ENCODE measurements at regions not wholly inside any gene's neighbourhood (a gene's known extent, or its start where the extent isn't known, plus 50 kb on each side); places are given as distances from the start of the nearest gene placed in this dataset.
"Not testable (repeated sequence)": the region's sequence is repeated elsewhere in the genome, so short reads cannot be mapped to it uniquely, and the experiment has no call there.

DNA sequence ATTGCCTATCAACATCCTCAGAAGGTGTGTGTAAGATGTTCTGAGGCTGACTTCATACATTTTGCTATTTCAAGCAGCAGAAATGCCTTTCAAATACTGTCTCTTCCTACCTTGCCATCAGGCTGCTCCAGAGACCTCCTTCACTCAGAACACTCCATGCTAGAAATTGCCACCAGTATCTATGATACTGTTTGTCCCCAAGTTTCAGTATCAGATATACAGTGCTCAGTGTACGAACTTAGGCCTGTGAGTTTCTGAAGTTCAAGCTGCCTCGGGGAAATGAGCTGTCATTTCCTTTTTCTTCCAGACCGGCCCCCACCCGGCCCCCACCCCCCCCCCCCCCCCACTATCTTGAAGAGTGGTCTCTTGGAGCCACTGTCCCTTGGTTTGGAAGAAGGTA is 373.4 kb upstream of the CHRM2 start:
- Histone ChIP-seq H3K27me3 (ENCODE audit: low read depth, low read length) (no peaks in the 10 kb centered on the region), H3K27ac (ENCODE audit: low read length) (no peak overlapping the region), H3K4me1 (ENCODE audit: control insufficient read depth in 1 of 2, insufficient read depth in 2 of 2, low read length in 2 of 2) (no peaks in the 10 kb centered on the region), H3K9me3 (ENCODE audit: control insufficient read depth in 1 of 2, low read length in 2 of 2) (no peaks in the 10 kb centered on the region), H3K4me3 (ENCODE audit: low read depth in 1 of 2, low read length in 2 of 2) (no peak overlapping the region), H3K36me3 (ENCODE audit: control insufficient read depth in 1 of 2, insufficient read depth in 2 of 2, low read length in 2 of 2) (no peaks in the 10 kb centered on the region)

DNA sequence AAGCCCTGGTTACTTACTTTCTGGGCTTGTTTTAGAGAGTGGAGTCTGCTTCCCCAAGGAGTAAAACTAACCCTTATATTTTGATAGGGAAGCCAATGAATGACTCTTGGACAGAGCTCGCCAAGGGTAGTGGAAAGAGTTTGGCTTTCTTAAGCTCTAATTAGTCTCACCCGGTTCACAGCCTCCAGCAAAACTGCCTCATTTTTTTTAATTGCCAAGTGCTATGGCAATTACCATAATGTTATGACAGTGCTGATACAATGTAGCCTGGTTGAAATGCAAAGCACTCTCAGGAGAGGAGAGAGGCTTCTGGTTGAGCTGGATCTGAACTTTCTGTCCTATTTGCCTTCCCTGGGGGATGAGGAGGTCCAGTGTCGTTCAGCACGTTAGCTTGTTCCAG is 376.1 kb upstream of the CHRM2 start:
- Histone ChIP-seq H3K4me3 (ENCODE audit: low read depth in 1 of 2, low read length in 2 of 2) (no peak overlapping the region), H3K9me3 (ENCODE audit: control insufficient read depth in 1 of 2, low read length in 2 of 2) (no peaks in the 10 kb centered on the region), H3K27me3 (ENCODE audit: low read depth, low read length) (no peaks in the 10 kb centered on the region), H3K27ac (ENCODE audit: low read length) (no peak overlapping the region), H3K36me3 (ENCODE audit: control insufficient read depth in 1 of 2, insufficient read depth in 2 of 2, low read length in 2 of 2) (no peaks in the 10 kb centered on the region), H3K4me1 (ENCODE audit: control insufficient read depth in 1 of 2, insufficient read depth in 2 of 2, low read length in 2 of 2) (no peaks in the 10 kb centered on the region)

DNA sequence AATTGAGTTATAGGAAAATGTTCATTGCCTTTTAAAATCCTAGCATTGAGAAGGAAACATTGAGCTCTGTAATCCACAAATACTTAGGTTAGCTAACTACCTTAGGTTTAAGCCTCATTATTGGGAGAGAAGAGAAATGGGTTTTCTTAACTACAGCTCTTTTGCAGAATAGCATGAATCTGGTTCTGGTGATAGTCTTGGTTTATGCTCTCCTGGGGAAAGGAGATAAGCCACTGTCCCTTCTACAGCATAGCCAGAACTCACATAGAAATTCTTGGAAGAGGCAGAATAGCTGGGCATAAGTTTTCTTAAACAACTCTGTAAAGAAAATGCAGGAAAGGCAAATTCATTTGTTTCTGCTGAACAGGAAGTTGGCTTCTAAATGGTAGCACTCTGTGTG is 378.6 kb upstream of the CHRM2 start:
- no peaks in the 10 kb centered on the region for H3K36me3 ChIP-seq (ENCODE audit: control insufficient read depth in 1 of 2, insufficient read depth in 2 of 2, low read length in 2 of 2)

DNA sequence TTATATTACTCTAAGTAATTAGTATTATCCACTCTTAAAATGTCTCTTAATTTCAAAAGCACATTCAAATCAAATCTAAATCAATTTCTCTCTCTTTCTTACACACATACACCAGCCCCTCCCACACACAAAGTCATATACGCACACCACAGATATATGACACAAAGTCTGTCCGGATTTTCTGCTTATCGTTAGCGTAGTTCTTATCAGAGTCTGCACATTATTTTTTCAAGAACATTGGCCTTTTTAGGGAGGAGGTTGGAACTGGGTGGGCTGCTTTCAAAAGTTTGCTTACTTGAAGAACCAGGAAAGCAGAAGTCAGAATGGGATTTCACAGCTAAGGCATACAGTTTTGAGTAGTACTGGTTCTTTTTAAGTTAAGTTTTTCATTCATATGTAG is 387.6 kb upstream of the CHRM2 start:
- Histone ChIP-seq H3K36me3 (ENCODE audit: control insufficient read depth in 1 of 2, insufficient read depth in 2 of 2, low read length in 2 of 2) (no peaks in the 10 kb centered on the region), H3K27ac (ENCODE audit: low read length) (no peak overlapping the region), H3K4me3 (ENCODE audit: low read depth in 1 of 2, low read length in 2 of 2) (no peak overlapping the region), H3K27me3 (ENCODE audit: low read depth, low read length) (no peaks in the 10 kb centered on the region), H3K9me3 (ENCODE audit: control insufficient read depth in 1 of 2, low read length in 2 of 2) (no peaks in the 10 kb centered on the region), H3K4me1 (ENCODE audit: control insufficient read depth in 1 of 2, insufficient read depth in 2 of 2, low read length in 2 of 2) (no peaks in the 10 kb centered on the region)

More for the DNA sequence above, 378.6 kb upstream of the CHRM2 start:
- Histone ChIP-seq H3K27me3 (ENCODE audit: low read depth, low read length) (no peaks in the 10 kb centered on the region), H3K9me3 (ENCODE audit: control insufficient read depth in 1 of 2, low read length in 2 of 2) (no peaks in the 10 kb centered on the region), H3K4me3 (ENCODE audit: low read depth in 1 of 2, low read length in 2 of 2) (no peak overlapping the region), H3K27ac (ENCODE audit: low read length) (no peak overlapping the region), H3K4me1 (ENCODE audit: control insufficient read depth in 1 of 2, insufficient read depth in 2 of 2, low read length in 2 of 2) (no peaks in the 10 kb centered on the region)

DNA sequence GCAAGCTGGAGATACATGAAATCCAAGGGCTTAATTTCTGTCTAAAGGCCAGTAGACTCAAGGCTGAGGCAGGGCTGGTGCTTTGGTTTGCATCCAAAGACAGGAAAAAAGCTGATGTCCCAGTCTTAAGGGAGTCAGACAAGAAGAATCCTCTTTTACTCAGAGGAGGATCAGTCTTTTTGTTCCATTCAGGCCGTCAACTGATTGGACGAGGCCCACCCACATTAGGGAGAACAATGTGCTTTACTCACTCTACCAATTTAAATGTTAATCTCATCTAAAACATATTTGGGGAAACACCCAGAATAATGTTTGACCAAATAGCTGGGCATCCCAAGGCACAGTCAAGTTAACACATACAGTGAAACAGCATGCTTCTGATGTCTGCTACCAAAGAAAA is 388.5 kb upstream of the CHRM2 start:
- Histone ChIP-seq H3K4me3 (ENCODE audit: low read depth in 1 of 2, low read length in 2 of 2) (no peak overlapping the region), H3K27ac (ENCODE audit: low read length) (no peak overlapping the region), H3K4me1 (ENCODE audit: control insufficient read depth in 1 of 2, insufficient read depth in 2 of 2, low read length in 2 of 2) (no peaks in the 10 kb centered on the region), H3K36me3 (ENCODE audit: control insufficient read depth in 1 of 2, insufficient read depth in 2 of 2, low read length in 2 of 2) (no peaks in the 10 kb centered on the region), H3K27me3 (ENCODE audit: low read depth, low read length) (no peaks in the 10 kb centered on the region), H3K9me3 (ENCODE audit: control insufficient read depth in 1 of 2, low read length in 2 of 2) (no peaks in the 10 kb centered on the region)

DNA sequence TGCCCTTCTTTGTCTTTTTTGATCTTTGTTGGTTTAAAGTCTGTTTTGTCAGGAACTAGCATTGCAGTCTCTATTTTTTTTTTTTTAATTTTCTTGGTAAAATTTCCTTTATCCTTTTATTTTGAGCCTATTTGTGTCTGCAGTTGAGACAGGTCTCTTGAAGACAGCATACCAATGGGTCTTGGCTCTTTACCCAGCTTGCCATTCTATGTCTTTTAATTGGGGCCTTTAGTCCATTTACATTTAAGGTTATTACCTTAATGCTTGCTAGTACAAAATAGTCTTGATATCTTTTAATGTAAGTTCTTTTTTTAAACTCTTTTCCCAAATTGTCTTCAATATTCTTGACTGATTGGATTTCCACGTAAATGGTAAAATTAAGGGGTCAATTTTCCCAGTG is 398.3 kb upstream of the CHRM2 start:
- Histone ChIP-seq H3K9me3 (ENCODE audit: control insufficient read depth in 1 of 2, low read length in 2 of 2) (peaks cover 0 to 24% of the 10 kb centered on the region in 2 donors), H3K4me3 (ENCODE audit: low read depth in 1 of 2, low read length in 2 of 2) (no peak overlapping the region), H3K27ac (ENCODE audit: low read length) (no peak overlapping the region), H3K36me3 (ENCODE audit: control insufficient read depth in 1 of 2, insufficient read depth in 2 of 2, low read length in 2 of 2) (no peaks in the 10 kb centered on the region), H3K4me1 (ENCODE audit: control insufficient read depth in 1 of 2, insufficient read depth in 2 of 2, low read length in 2 of 2) (no peaks in the 10 kb centered on the region), H3K27me3 (ENCODE audit: low read depth, low read length) (no peaks in the 10 kb centered on the region)

DNA sequence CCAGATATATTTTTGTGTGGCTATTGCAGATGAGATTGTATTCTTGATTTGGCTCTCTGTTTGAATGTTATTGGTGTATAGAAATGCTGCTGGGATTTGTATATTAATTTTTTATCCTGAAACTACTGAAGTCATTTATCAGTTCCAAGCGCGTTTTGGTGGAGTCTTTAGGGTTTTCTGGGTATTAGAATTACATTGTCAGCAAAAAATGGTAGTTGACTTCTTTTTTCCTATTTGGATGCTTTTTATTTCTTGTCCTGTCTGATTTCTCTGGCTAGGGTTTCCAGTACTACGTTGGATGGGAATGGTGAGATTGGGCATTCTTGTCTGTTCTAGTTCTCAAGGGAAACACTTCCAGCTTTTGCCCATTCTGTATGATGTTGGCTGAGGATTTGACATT is 415.5 kb upstream of the CHRM2 start:
- Histone ChIP-seq H3K9me3 (ENCODE audit: control insufficient read depth in 1 of 2, low read length in 2 of 2) (no peaks in the 10 kb centered on the region), H3K4me3 (ENCODE audit: low read depth in 1 of 2, low read length in 2 of 2) (no peak overlapping the region), H3K27ac (ENCODE audit: low read length) (no peak overlapping the region), H3K36me3 (ENCODE audit: control insufficient read depth in 1 of 2, insufficient read depth in 2 of 2, low read length in 2 of 2) (no peaks in the 10 kb centered on the region), H3K4me1 (ENCODE audit: control insufficient read depth in 1 of 2, insufficient read depth in 2 of 2, low read length in 2 of 2) (no peaks in the 10 kb centered on the region), H3K27me3 (ENCODE audit: low read depth, low read length) (no peaks in the 10 kb centered on the region)

DNA sequence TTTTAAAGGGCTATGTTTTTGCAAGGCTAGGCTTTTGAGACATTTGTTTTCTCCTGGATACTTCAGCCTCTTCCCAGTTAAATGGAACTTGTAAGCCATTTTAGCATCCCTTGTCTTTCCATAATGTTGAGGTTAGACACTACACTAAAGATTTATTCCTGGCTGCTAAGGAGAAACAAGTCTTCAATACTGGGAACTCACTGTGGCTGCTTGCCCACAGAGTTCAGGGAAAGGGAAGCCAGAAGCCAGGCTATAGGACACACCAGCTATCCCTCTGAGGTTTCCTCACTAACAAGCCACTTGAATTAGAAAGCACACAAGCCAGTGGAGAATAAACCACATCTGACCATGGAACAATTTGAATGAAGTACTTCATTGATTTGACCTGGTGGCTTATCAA is 421.7 kb upstream of the CHRM2 start:
- no peaks in the 10 kb centered on the region for H3K9me3 ChIP-seq (ENCODE audit: control insufficient read depth in 1 of 2, low read length in 2 of 2)
- H3K4me1 ChIP-seq (ENCODE audit: control insufficient read depth in 1 of 2, insufficient read depth in 2 of 2, low read length in 2 of 2): no peaks in the 10 kb centered on the region
- H3K27ac ChIP-seq (ENCODE audit: low read length): no peak overlapping the region
- no peak overlapping the region for H3K4me3 ChIP-seq (ENCODE audit: low read depth in 1 of 2, low read length in 2 of 2)
- H3K36me3 ChIP-seq (ENCODE audit: control insufficient read depth in 1 of 2, insufficient read depth in 2 of 2, low read length in 2 of 2): no peaks in the 10 kb centered on the region
- H3K27me3 ChIP-seq (ENCODE audit: low read depth, low read length): no peaks in the 10 kb centered on the region

DNA sequence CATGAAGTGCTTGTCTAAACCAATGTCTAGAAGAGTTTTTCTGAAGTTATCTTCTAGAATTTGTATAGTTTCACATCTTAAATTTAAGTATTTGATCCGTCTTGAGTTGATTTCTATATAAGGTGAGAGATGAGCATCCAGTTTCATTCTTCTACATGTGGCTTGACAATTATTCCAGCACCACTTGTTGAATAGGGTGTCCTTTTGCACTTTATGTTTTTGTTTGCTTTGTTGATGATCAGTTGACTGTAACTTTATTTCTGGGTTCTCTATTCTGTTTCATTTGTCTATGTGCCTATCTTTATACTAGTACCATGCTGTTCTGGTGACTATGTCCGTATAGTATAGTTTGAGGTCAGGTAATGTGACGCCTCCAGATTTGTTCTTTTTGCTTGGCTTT is 426.6 kb upstream of the CHRM2 start:
- Histone ChIP-seq H3K9me3 (ENCODE audit: control insufficient read depth in 1 of 2, low read length in 2 of 2) (no peaks in the 10 kb centered on the region), H3K4me3 (ENCODE audit: low read depth in 1 of 2, low read length in 2 of 2) (no peak overlapping the region), H3K27me3 (ENCODE audit: low read depth, low read length) (no peaks in the 10 kb centered on the region), H3K36me3 (ENCODE audit: control insufficient read depth in 1 of 2, insufficient read depth in 2 of 2, low read length in 2 of 2) (no peaks in the 10 kb centered on the region), H3K4me1 (ENCODE audit: control insufficient read depth in 1 of 2, insufficient read depth in 2 of 2, low read length in 2 of 2) (no peaks in the 10 kb centered on the region), H3K27ac (ENCODE audit: low read length) (no peak overlapping the region)

DNA sequence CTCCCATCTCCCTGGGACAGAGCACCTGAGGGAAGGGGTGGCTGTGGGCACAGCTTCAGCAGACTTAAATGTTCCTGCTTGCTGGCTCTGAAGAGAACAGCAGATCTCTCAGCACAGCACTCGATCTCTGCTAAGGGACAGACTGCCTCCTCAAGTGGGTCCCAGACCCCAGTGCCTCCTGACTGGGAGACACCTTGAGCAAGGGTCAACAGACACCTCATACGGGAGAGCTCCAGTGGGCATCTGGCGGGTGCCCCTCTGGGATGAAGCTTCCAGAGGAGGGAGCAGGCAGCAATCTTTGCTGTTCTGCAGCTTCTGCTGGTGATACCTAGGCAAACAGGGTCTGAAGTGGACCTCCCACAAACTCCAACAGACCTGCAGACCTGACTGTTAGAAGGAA is 436.7 kb upstream of the CHRM2 start:
- H3K4me3 ChIP-seq (ENCODE audit: low read depth in 1 of 2, low read length in 2 of 2); H3K9me3 ChIP-seq (ENCODE audit: control insufficient read depth in 1 of 2, low read length in 2 of 2); H3K27ac ChIP-seq (ENCODE audit: low read length); H3K36me3 ChIP-seq (ENCODE audit: control insufficient read depth in 1 of 2, insufficient read depth in 2 of 2, low read length in 2 of 2); H3K4me1 ChIP-seq (ENCODE audit: control insufficient read depth in 1 of 2, insufficient read depth in 2 of 2, low read length in 2 of 2); H3K27me3 ChIP-seq (ENCODE audit: low read depth, low read length): not testable (repeated sequence)

DNA sequence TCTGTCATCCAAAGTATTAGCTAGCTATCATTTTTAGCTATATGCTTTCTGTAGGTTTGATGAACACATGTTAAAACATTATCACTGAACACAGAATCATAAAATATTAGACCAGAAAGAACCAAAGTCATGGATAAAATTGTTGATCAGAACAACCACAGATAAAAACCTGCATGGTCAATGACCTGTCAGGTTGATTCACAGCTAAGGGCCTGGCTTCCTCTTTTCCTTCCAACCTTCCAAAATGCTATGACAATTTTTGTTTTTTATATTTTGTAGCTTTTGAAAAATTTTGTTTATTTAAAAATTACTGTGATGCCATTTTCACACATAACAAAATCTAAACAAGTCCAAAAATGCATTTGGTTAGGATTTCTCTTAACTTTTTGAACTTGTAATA is 444.4 kb upstream of the CHRM2 start:
- Histone ChIP-seq H3K4me3 (ENCODE audit: low read depth in 1 of 2, low read length in 2 of 2) (no peak overlapping the region), H3K36me3 (ENCODE audit: control insufficient read depth in 1 of 2, insufficient read depth in 2 of 2, low read length in 2 of 2) (no peaks in the 10 kb centered on the region)

DNA sequence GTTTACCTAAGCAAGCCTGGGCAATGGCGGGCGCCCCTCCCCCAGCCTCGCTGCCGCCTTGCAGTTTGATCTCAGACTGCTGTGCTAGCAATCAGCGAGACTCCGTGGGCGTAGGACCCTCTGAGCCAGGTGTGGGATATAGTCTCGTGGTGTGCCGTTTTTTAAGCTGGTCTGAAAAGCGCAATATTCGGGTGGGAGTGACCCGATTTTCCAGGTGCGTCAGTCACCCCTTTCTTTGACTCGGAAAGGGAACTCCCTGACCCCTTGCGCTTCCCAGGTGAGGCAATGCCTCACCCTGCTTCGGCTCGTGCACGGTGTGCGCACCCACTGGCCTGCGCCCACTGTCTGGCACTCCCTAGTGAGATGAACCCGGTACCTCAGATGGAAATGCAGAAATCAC is 442.6 kb upstream of the MTPN start:
- not testable (repeated sequence) for H3K27me3 ChIP-seq (ENCODE audit: low read depth, low read length); H3K27ac ChIP-seq (ENCODE audit: low read length); H3K9me3 ChIP-seq (ENCODE audit: control insufficient read depth in 1 of 2, low read length in 2 of 2); H3K4me3 ChIP-seq (ENCODE audit: low read depth in 1 of 2, low read length in 2 of 2); H3K36me3 ChIP-seq (ENCODE audit: control insufficient read depth in 1 of 2, insufficient read depth in 2 of 2, low read length in 2 of 2); H3K4me1 ChIP-seq (ENCODE audit: control insufficient read depth in 1 of 2, insufficient read depth in 2 of 2, low read length in 2 of 2)

More for the DNA sequence above, 444.4 kb upstream of the CHRM2 start:
- H3K4me1 ChIP-seq (ENCODE audit: control insufficient read depth in 1 of 2, insufficient read depth in 2 of 2, low read length in 2 of 2): no peaks in the 10 kb centered on the region
- H3K27ac ChIP-seq (ENCODE audit: low read length): no peak overlapping the region
- H3K9me3 ChIP-seq (ENCODE audit: control insufficient read depth in 1 of 2, low read length in 2 of 2): peaks cover 0 to 1% of the 10 kb centered on the region in 2 donors
- H3K27me3 ChIP-seq (ENCODE audit: low read depth, low read length): no peaks in the 10 kb centered on the region
